PFSK-1 (cell line): ENCODE measurements at regions not wholly inside any gene's neighbourhood (a gene's known extent, or its start where the extent isn't known, plus 50 kb on each side); places are given as distances from the start of the nearest gene placed in this dataset.

ENCODE experiments used
- FOXP2 ChIP-seq: optimal IDR thresholded peaks from 2 replicates; pipeline ENCODE3; 2011; ENCODE audit warnings: borderline replicate concordance, control low read depth, inconsistent platforms; ENCODE audit not compliant: insufficient read depth; ENCODE audit errors: extremely low read length, extremely low read depth
- POLR2AphosphoS5 ChIP-seq: IDR thresholded peaks from 2 replicates; pipeline ENCODE4 v1.6.1; 2012; ENCODE audit warnings: low read depth, mild to moderate bottlenecking, control low read depth, low read length, moderate library complexity
- SIN3A ChIP-seq: IDR thresholded peaks from 2 replicates; pipeline ENCODE4 v1.6.1; 2012; ENCODE audit warnings: mild to moderate bottlenecking, low read length, moderate library complexity, borderline replicate concordance; ENCODE audit not compliant: insufficient read depth
- TAF1 ChIP-seq: IDR thresholded peaks from 2 replicates; pipeline ENCODE4 v1.6.1; 2012; ENCODE audit warnings: low read length, control low read depth, borderline replicate concordance; ENCODE audit not compliant: insufficient read depth
- TF ChIP-seq, protein P1 (sequence below), 2 experiments: IDR thresholded peaks; 2 replicates each; pipeline versions ENCODE4 v1.6.1 to v1.8.0; 2011 to 2012; ENCODE audit warnings: low read depth in 2 of 2, low read length in 2 of 2, control low read depth in 1 of 2, inconsistent platforms in 1 of 2, mild to moderate bottlenecking in 1 of 2, moderate library complexity in 1 of 2; ENCODE audit not compliant: insufficient read depth in 1 of 2

DNA sequence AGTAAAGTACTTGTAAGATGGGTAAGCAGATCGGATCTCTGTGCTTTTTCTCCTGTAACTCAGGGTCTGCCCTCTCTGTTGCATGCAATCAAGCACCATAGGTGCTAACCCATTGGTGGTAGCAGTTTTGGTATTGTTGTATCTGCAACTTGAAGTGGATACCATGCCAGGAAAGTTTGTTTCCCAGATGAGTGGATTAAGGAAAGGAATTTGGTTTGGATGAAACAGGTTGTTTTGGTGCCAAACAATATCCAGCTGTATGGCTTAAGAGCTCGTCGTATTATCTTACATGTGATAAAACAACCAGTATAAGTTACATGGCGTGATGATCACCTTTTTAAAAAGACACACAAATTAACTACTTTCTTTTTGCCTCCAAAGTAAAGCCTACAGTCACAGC is 280.9 kb upstream of the TENM3 start:
- TF ChIP-seq SIN3A (no peak), TAF1 (no peak), FOXP2 (no peak), POLR2AphosphoS5 (no peak)
- TF ChIP-seq, protein P1, sequence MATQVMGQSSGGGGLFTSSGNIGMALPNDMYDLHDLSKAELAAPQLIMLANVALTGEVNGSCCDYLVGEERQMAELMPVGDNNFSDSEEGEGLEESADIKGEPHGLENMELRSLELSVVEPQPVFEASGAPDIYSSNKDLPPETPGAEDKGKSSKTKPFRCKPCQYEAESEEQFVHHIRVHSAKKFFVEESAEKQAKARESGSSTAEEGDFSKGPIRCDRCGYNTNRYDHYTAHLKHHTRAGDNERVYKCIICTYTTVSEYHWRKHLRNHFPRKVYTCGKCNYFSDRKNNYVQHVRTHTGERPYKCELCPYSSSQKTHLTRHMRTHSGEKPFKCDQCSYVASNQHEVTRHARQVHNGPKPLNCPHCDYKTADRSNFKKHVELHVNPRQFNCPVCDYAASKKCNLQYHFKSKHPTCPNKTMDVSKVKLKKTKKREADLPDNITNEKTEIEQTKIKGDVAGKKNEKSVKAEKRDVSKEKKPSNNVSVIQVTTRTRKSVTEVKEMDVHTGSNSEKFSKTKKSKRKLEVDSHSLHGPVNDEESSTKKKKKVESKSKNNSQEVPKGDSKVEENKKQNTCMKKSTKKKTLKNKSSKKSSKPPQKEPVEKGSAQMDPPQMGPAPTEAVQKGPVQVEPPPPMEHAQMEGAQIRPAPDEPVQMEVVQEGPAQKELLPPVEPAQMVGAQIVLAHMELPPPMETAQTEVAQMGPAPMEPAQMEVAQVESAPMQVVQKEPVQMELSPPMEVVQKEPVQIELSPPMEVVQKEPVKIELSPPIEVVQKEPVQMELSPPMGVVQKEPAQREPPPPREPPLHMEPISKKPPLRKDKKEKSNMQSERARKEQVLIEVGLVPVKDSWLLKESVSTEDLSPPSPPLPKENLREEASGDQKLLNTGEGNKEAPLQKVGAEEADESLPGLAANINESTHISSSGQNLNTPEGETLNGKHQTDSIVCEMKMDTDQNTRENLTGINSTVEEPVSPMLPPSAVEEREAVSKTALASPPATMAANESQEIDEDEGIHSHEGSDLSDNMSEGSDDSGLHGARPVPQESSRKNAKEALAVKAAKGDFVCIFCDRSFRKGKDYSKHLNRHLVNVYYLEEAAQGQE (IDR thresholded peaks at IDR 0.05; ENCODE audit: insufficient read depth in 1 of 2, low read depth in 2 of 2, low read length in 2 of 2) = no peak

DNA sequence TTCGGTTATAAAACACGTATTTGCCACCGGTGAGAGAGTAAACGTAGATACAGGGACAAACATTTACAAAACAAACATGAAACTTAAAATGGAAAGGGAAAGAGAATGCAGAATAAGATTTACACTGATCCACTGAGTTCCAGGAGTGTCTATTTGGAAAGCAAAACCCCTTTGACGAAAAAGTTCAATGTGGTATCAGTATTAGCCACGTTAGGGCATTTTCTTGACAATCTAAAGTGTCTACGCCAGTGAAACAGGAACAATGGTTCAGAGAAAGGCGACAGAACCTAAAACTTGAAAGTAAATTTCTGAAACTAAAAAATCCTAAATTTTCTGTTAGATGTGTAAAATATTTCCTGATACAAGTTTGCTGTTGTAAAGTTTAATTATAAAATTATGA is 278.5 kb upstream of the TENM3 start:
- TF ChIP-seq TAF1 (no peak), SIN3A (no peak)
- TF ChIP-seq, protein P1 (IDR thresholded peaks at IDR 0.05; ENCODE audit: insufficient read depth in 1 of 2, low read depth in 2 of 2, low read length in 2 of 2) = no peak

DNA sequence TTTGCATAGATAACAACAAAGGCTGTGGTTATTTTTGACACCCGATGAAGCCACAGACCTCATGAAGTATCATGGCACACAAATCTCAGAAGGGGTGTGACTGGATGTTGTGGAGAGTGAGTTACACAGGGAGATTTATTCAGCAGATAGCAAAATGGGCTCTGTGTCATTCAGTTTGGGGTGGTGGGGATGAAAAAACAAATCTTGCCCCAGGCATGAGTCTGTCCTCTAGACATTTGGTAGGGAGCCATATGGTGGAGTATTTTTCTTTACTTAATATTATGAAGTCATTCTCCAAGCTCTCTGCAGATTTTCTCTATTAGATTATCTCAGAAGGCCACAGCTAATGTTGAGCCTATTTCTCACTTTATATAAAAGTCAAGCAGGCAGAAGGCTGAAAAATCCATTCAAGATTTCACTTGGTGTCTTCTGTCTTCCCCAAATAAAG is 277.1 kb upstream of the TENM3 start:
- TF ChIP-seq SIN3A (no peak), TAF1 (no peak), POLR2AphosphoS5 (no peak), FOXP2 (no peak)
- TF ChIP-seq, protein P1 (IDR thresholded peaks at IDR 0.05; ENCODE audit: insufficient read depth in 1 of 2, low read depth in 2 of 2, low read length in 2 of 2) = no peak

DNA sequence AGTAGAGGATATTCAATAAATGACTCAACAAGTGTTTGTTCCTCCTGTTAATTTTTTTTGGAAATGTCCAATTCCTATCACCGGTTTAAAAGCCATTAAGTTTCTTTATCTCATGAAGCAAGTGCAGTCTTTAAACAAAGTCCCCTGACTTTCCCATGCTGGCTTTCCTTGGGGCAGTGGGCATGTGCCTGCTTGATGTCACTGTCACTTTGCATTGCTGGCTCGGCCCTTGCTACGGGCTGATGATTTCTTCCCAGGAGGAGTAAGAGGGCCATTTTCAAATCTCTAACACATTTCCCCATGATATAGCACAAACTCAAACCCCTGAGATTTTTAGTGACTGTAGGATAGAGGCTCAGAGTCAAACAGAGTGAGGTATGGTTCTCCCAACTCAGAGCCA is 275.8 kb upstream of the TENM3 start:
- no peak for TF ChIP-seq TAF1
- TF ChIP-seq SIN3A = no peak
- TF ChIP-seq, protein P1 (IDR thresholded peaks at IDR 0.05; ENCODE audit: insufficient read depth in 1 of 2, low read depth in 2 of 2, low read length in 2 of 2) = no peak
- no peak for TF ChIP-seq FOXP2
- no peak for TF ChIP-seq POLR2AphosphoS5

DNA sequence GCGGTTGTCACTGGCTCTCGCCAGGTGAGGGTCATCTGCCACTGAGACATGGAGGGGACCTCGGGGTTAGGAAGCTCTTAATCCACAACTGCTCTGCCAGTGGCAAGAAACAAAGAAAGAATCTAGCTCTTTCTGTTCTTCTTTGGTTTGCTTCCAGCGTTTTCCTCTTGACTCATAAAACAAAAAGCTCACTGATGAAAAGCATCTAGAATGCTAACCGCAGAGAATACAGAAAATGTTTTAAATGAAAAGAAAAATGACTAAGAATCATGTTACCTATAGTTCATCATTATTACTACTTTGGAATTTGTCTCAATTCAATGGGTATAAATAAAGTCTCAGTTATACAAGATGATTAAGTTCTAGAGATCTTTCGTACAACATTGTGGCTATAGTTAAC is 274.8 kb upstream of the TENM3 start:
- TF ChIP-seq TAF1 (no peak), POLR2AphosphoS5 (no peak), FOXP2 (no peak), SIN3A (no peak)
- TF ChIP-seq, protein P1 (IDR thresholded peaks at IDR 0.05; ENCODE audit: insufficient read depth in 1 of 2, low read depth in 2 of 2, low read length in 2 of 2) = no peak
